ENCODE measurements at regions not wholly inside any gene's neighbourhood (a gene's known extent, or its start where the extent isn't known, plus 50 kb on each side); places are given as distances from the start of the nearest gene placed in this dataset.

DNA sequence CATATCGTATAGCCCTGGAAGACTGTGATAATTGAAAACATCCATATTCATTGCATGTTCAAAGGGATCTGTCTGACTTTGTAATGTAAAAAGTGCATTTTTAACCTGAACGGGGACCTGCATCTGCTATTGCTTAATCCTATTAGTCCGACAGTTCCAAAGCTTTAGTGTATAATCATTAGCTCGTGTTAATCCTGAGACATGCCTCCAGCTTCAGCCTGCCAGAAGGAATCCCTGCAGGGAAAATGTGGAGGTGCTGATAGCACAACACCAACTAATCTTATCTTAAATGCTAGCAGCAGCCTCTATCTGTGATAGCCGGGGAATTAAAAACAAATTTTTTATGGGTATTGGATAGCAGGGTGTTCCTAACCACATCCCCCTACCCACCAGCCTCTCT, 495.2 kb downstream of the TLE4 start:
- no peak for DNase-seq (ENCODE audit: low spot score)

DNA sequence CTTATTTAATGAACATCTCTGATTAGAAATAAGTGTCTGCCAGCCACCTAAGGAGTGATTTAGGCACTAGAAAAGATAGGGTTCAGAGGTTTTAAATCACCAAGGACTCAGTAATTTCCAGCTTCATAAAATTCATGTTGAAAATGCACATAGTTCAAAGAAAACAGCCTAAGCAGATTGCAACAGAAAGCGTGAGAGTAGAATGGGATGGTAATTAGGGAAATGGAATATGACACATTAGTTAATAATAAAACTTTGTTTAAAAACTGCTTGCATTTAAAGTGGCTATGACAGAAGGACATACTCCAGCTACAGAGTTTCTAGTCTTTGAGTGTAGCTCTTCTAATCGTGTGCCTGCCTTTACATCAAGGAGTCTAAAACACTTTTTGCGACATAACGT, 490.8 kb downstream of the TLE4 start:
- DNase-seq (ENCODE audit: low spot score) = no peak

DNA sequence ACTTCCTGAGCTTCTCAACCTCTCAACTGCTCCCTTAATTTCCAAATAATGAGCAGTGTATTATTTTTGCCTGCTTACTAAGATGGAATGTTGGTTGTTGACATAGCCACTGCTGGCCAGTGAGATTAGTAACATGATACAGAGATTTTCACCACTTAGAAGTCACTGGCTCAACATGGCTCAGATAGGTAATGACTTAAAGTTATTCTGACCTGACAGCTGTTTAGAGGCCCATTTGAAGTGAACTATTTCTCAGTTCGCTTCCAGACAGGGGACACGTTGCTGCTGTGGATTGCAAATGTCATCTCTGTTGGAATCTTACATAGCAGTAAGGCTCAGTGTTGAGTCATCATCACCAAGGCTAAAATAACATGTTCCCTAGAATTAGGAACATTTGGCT, 490.2 kb downstream of the TLE4 start:
- no peak for DNase-seq (ENCODE audit: low spot score)

DNA sequence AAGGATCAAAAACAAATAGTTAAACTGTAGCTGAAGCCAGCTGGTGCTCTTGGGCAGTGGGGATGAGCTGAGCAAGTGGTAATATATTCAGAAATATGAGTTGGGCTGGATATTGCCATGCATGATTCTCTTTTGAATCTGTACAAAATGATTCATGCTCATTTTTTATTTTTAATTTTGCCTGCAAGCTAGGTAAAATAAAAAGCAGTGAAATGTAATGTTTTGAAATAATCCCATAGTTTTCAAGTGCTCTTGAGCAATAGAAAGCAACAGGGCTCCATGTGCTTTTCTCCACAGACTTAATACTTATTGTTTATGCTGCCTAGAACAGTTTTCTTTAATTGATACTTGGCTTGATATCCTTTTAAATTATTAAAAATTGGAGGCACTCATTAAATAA, 489.3 kb downstream of the TLE4 start:
- DNase-seq (ENCODE audit: low spot score) = no peak

DNA sequence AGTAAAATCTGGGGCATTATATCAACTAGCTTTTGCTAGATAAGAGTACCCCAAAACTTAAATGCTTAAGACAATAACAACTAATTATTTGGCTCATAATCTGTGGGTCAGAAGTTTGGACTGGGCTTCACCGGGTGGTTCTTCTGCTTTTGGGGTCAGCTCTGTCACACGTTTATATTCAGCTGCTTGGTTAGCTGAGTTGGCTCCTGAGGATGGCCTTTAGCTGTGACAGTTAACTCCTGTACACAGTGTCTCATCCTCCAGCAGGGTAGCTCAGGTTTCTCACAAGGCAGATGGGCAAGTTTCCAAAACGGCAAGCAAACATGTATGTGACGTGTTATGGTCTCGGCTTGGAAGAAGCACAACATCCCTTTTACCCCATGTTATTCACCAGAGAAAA, 488.2 kb downstream of the TLE4 start:
- DNase-seq (ENCODE audit: low spot score) = no peak

DNA sequence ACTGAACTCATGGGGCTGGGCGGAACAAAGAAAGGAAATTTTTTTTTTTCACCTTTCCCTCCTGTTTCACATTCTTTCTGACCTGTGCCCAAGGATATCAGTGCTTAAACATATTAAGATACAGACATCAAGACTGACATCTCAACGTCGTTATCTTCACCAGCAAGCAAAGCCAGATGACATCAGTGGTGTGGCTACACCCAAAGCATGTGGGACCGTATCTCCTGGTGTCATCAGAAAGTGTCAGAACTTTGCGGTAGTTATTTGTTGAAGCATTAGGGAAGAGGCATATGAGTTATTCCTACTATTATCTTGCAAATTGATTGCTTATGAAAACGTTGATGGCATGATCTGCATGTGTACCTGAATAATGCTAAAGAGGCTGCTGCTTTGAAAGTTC, 487.4 kb downstream of the TLE4 start:
- no peak for DNase-seq (ENCODE audit: low spot score)

DNA sequence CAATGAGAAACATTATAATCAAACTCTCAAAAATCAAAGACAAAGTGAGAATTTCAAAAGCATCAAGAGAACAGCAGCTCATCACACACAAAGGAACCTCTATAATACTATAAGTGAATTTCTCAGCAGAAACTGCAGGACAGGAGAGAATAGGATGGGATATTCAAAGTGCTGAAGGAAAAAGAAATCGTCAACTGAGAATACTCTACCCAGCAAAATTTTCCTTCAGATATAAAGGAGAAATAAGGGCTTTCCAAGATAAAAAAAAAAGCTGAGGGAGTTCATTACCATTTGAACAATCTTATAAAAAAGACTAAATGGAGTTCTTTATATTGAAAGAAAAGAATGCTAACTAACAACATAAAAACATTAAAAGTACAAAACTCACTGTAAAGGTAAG, 481.1 kb downstream of the TLE4 start:
- no peak for DNase-seq (ENCODE audit: low spot score)

DNA sequence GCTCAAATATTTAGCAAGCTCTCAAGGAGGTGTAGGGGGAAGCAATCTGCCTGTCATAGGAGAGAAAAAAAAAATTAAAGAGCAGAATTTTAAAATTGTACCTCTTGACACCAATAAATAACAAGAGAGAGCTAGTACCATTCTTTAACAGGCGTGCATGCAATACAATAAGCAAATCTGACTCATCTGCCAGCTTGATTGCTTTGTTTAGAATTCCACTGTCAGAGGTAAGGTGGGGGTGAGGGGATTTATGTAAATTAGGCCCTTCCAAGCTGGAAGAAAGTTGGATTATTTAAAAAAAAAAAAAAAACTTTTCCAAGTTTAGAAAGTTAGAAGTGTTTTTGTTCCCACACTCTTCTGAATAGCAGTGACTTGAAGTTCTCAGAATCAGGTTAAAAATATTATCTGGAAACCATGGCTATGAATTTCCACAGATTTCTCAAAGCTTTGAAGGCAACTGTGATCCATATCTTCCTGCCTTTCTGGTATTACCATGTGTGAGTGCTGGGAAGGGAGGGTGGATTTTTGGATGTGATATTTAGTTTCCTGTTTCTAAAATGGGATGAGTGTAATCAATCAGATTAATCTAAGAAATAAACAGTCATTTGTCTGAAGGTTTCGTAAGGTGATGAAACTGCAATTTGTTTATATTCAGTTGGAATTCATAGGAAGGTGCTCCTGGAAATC, 477.5 kb downstream of the TLE4 start:
- no peak for DNase-seq (ENCODE audit: low spot score)

DNA sequence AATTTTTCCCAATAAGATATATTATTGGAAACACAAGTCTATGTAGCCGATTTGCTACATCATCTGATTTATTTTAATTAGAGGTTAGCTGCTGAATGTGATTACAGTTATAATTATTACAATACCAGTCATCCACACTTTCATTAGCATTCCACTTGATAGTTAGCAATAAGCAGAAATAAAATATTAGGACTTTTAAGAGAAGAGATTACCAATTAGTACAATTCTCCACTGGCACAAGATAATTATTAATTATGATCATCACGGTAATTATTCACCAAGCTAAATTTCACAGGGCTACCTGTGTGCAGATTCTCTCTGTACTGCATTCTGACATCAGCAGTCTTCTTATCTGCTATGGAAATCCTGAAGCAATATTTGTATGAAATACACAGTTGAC, 474.7 kb downstream of the TLE4 start:
- no peak for DNase-seq (ENCODE audit: low spot score)

DNA sequence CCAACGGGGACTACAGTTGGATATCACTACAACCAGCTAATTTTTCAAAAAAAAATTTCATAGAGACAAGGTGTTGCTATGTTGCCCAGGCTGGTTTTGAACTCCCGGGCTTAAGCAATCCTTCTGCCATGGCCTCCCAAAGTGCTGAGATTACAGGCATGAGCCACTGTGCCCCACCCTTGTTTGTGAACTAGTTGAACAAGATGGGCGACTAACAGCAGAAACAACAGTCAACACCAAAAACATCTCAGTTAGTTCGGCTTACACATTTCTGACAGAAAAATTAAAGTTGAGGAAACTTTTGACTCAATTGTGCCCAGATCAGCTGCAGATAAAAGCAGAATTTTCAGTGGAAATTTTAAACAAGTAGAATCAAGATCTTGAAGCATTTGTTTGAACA, 470.1 kb downstream of the TLE4 start:
- no peak for DNase-seq (ENCODE audit: low spot score)

DNA sequence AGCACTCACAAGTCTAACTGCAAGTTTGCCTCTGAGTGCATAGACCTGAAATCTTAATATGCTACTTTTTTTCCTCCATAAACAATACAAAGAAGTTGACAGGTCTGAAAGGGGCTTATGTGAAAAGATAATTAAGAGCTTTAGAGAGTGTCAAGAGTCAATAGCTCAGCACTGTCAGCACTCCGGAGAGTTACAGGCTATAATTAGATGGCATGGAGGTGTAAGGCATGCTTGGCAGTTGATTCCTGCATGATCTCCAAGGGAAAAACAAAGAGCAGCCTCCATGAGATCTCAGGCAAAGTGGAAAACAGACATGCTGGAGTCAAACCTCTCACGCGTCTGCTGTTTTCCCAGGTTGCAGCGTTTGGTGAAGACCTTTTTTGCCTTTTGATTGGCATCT, 468.7 kb downstream of the TLE4 start:
- DNase-seq (ENCODE audit: low spot score) = no peak

DNA sequence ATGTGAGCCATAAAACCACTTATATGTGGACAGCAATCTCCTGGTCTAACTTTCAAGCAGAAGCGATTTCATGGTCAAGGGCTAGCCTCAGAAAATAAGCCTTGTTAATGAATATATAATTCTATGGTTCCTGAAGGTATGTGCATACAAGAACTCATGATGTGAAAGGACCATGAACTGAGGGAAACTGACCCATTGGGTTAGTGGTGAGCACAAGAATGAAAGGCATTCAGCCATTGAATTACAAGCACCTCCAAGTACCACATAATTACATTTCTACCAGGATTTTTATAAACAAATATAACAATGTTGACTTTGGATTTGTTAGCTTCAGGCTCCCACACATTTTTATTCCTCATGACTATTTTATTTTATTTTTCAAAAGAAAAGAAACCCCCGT, 459.0 kb downstream of the TLE4 start:
- no peak for DNase-seq (ENCODE audit: low spot score)

DNA sequence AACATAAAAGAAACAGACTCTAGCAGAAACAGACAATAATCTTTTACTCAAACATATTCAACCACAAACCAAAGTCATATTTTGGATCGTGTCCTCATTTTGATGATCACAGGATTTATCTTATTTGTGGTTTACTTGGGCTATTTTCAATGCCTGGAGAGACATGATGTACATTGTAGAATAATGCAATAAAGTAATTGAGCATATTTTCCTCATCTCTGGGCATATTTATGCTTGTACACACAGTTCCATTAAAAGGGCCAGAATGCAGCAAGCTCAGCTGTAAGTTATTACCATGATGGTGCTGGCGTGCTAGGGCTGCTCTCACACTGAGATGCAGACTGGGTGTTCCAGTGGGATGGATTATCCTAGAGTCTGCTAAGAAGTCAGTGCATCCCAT, 456.7 kb downstream of the TLE4 start:
- DNase-seq (ENCODE audit: low spot score) = no peak

DNA sequence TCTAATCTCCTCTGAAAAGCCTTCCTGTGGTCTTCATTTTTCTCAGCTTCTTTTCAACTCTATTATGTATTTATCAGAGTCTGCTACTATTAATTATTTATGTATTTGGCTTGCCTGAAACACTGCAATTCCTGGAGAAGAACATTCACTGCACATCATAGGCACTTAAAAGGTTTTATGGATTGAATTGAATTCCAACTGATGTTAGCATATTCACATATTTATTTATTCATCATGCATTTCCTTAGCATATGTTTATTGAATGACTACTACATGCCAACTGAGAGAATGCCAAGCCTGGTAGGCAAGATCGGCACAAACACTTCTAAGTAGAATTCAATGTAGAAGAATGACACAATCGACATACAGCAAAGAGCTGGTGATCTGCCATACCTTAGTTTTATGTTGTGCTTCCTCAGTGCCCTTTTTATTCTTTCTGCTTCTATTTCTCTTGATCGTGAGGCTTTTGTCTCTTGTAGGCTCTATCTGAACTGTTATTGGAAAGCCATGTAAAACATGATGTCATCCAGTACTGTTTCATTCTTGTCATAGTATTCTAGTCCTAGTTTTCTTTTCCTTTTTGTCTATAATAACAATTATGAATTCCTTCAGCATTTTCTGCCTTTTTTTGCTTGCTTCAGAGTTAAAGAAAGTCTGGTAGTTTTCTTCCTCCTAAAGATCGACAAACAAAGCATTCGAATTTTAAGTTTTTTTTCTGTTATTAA, 454.2 kb downstream of the TLE4 start:
- DNase-seq (ENCODE audit: low spot score) = no peak

DNA sequence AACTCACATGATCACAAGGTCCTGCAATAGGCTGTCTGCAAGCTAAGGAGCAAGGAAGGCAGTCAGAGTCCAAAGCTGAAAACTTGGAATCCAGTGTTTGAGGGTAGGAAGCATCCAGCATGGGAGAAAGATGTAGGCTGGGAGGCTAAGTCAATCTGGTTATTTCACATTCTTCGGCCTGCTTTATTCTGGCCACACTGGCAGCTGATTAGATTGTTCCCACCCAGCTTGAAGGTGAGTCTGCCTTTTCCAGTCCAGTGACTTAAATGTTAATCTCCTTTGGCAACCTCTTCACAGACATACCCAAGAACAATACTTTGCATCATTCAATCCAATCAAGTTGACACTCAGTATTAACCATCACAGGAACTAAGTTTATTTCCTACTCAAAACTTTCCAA, 453.4 kb downstream of the TLE4 start:
- no peak for DNase-seq (ENCODE audit: low spot score)

DNA sequence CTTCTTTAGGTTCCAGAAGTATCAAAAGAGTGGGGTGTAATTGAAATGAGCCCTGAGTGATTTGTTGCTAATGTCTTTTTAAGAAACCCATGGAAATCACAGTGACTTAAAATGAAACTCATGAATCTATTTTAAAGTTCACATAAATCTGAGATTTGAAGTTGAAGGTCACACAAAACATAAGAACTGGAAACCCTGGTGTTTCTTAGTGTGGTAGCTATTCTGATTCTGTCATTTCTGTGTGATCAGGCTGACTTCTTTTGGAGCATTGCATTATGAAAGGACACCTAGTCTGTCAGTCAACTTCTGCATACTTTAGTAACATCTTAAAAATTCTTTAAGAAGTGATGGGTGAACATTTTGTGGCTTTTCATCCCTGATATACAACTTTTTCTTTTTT, 448.8 kb downstream of the TLE4 start:
- DNase-seq (ENCODE audit: low spot score) = no peak

DNA sequence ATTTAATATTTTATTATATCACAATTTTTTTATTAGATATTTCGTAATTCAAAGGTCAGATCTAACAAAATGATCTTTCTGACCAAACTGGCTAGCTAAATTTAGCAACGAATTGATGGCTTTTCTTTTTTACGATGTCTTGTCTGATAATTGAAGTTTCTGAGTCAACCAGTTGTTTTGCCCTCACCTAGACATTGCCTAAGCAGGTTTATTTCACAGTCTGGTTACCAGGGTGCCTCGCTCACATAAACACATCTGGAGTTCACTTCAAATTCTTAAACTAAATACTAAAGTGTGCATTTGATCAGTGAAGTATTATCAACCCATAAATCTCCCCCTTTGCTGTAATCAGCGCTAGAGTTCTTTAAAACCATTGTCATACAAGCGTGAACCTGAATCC, 448.3 kb downstream of the TLE4 start:
- DNase-seq (ENCODE audit: low spot score) = no peak

DNA sequence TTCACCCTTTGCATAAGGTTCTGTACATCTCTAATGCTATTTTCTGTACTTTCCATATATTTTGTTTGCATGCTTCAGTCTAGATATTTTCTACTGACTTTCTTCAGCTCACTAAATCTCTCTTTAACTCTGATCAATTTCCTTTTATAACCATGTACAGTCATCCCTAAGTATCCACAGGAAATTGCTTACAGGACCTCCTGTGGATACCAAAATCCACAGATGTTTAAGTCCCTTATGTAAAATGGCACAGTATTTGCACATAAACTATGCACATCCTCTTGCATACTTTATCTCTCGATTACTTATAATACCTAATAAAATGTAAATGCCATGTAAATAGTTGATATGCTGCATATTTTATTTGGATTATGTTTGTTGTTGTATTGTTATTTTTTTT, 442.1 kb downstream of the TLE4 start:
- DNase-seq (ENCODE audit: low spot score) = no peak

DNA sequence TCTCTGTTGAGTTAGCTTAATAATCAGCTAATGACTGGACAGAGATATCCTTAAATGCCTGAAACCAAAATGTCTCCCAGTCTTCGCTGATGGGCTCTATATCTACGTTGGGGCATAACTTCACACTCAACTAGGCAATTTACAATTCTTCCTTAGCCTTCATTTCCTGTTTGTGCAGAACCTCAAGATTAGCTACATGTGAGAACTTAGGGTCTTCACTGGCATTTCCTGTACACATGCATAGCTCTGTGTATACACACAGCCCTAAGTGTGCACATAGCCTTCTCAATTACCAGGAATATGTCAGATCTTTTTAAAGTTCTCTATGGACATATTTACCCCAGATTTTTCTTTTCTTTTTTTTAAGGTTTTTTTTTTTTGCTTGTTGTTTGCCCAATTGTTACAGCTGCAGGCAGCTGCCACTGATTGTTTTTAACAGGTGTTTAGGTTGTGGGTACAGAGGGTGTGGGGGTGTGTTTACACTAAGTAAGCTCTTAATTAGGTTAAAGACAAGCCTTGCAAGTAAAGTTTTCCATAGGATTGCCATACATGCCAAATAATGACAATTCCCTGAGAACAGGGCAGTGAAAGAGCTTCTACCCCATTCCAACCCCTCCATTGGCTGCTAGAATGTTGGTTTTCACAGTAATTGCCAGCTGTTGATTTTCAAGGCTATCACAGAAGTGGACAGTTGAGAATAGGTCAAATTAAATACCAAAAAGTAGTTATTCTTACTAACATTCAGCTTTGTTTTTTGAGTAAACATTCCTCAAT, 441.0 kb downstream of the TLE4 start:
- no peak for DNase-seq (ENCODE audit: low spot score)

DNA sequence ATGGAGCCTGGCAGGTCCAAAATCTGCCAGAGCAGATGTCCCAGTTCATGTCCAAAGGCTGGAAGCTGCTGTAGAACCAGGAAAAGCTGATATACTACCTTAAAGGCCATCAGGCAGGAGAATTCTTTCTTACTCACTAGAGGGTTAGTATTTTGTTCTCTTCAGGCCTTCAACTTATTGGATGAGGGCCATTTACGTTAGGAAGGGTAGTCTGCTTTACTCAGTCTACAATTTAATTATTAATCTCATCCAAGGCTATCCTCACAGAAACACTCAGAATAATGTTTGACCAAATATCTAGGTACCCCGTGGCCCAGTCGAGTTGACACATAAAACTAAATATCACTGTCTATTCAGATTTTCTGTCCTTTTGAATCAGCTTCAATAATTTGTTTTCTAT, 437.4 kb downstream of the TLE4 start:
- no peak for DNase-seq (ENCODE audit: low spot score)

DNA sequence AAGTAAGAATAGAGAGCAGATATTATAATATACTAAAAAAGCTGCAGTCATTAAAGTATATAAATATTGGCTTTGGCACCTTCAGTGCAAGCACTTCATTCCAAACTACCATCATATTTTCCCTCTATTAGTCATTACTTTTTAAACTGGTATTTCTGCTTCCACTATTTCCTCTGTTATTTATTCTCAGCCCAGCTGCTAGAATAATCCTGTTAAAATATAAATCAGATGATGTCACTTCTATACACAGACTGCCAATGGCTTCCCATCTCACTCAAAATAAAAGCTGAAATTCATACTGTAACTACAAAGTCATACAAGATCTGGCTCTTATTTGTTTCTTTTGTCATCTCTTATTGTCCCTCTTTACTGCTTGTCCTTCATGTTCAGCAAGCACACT, 432.9 kb downstream of the TLE4 start:
- DNase-seq (ENCODE audit: low spot score) = no peak

DNA sequence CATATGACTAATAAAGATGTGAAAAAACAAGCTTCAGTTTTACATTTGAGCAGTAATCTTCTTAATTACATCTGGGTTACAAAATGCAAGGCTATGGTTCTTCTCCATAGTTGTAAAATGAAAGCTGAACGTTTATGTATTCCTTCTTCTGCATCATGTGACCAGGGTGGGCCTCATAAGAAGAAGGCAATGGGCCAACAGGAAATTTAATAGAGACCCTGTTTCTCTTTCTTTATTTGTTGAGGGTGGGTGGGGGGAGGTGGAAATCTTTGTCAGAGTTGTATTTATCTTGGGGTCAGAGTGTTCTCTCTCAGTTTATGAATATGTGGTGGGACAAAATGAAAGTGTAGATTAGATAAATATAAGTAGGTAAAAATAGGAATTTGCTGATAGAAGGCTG, 418.8 kb downstream of the TLE4 start:
- no peak for DNase-seq (ENCODE audit: low spot score)

DNA sequence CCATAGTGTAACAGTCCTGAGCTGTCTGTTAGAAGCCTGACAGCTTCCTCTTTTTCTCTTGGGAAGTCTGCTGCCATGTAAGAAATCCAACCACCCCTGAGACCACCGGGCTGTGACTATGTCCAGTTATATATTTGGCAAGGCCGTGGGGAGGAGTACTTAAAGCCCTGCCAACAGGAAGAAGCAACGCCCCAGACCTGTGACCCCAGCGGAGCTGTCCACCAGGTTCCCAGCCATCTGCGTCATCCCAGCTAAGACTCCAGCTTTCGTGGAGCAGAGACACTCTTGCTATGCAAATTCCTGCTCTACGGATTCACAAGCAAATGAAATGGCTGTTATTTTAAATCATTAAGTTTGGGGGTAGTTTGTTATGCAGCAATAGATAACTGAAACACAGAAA, 417.3 kb downstream of the TLE4 start:
- no peak for DNase-seq (ENCODE audit: low spot score)
